BE2C (cell line): ENCODE measurements at regions not wholly inside any gene's neighbourhood (a gene's known extent, or its start where the extent isn't known, plus 50 kb on each side); places are given as distances from the start of the nearest gene placed in this dataset.

Source experiments
- DNase-seq: peaks from one replicate; pipeline ENCODE4 v3.0.0-alpha.2; 2020
- H3K27me3 ChIP-seq: fragments of 250-450 bp; sonication (Bioruptor Pico); 2 replicates; pipeline ENCODE4 v1.5.1; 2020; ENCODE audit warnings: mild to moderate bottlenecking
- H3K36me3 ChIP-seq: fragments of 250-450 bp; sonication (Bioruptor Pico); 2 replicates; pipeline ENCODE4 v1.5.1; 2020; ENCODE audit warnings: mild to moderate bottlenecking
- H3K4me1 ChIP-seq: fragments of 250-450 bp; sonication (Bioruptor Pico); 2 replicates; pipeline ENCODE4 v1.5.1; 2020
- H3K4me3 ChIP-seq: 2 replicates; pipeline ENCODE4 v1.5.1; 2011; ENCODE audit warnings: low read depth, low read length
- H3K9me3 ChIP-seq: fragments of 250-450 bp; sonication (Bioruptor Pico); 2 replicates; pipeline ENCODE4 v1.5.1; 2020
- TF ChIP-seq, protein P1 (sequence below): IDR thresholded peaks from 2 replicates; pipeline ENCODE4 v1.5.1; 2012; ENCODE audit warnings: mild to moderate bottlenecking, low read depth, low read length

DNA sequence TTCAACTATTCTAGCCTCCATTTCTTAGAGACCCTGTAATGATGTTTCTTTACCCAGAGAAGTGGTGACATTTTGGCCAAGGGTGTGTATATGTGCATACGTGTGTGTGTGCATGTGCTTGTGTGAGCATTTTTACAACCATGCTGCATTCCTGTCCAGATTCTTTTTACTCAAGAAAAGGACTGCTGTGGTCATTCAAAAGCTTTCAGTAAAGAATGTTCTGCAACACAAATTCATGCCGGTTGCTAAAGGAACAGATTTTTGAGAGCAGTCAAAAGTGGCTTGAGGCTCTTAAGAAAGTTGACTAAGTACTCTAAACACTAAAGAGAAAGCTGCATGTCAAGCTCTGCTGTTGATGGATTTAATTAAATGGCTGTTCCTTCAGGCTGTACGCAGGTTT lies 65.0 kb upstream of the FMR1 start:
- no peak overlapping the region for H3K4me3 ChIP-seq
- H3K9me3 ChIP-seq = no peaks in the 10 kb centered on the region
- TF ChIP-seq, protein P1, sequence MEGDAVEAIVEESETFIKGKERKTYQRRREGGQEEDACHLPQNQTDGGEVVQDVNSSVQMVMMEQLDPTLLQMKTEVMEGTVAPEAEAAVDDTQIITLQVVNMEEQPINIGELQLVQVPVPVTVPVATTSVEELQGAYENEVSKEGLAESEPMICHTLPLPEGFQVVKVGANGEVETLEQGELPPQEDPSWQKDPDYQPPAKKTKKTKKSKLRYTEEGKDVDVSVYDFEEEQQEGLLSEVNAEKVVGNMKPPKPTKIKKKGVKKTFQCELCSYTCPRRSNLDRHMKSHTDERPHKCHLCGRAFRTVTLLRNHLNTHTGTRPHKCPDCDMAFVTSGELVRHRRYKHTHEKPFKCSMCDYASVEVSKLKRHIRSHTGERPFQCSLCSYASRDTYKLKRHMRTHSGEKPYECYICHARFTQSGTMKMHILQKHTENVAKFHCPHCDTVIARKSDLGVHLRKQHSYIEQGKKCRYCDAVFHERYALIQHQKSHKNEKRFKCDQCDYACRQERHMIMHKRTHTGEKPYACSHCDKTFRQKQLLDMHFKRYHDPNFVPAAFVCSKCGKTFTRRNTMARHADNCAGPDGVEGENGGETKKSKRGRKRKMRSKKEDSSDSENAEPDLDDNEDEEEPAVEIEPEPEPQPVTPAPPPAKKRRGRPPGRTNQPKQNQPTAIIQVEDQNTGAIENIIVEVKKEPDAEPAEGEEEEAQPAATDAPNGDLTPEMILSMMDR = no peak
- DNase-seq = no peak
- no peaks in the 10 kb centered on the region for H3K4me1 ChIP-seq
- no peaks in the 10 kb centered on the region for H3K27me3 ChIP-seq
- no peaks in the 10 kb centered on the region for H3K36me3 ChIP-seq

DNA sequence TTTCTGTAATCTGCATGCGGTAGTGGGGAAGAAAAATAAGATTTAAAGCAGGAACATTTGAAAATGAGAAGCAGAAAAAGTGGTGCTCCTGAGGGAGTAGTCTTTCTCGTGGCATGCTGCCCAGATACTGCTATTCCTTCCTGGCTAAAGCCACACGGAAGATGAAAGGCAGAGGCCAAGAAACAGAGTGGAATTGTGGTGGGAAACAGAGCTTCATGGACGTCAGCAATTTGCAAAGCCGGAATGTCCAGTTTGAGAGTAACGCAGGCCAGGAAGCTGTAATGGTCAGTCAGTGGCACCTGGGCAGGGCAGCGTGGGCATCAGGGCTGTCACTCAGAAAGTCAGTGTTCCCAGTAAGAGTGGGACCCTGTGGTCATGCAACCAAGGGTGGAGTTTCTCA lies 63.7 kb upstream of the FMR1 start:
- no peak for DNase-seq
- Histone ChIP-seq H3K27me3 (no peaks in the 10 kb centered on the region), H3K36me3 (no peaks in the 10 kb centered on the region), H3K4me1 (no peaks in the 10 kb centered on the region), H3K9me3 (no peaks in the 10 kb centered on the region), H3K4me3 (no peak overlapping the region)
- TF ChIP-seq, protein P1 = no peak

DNA sequence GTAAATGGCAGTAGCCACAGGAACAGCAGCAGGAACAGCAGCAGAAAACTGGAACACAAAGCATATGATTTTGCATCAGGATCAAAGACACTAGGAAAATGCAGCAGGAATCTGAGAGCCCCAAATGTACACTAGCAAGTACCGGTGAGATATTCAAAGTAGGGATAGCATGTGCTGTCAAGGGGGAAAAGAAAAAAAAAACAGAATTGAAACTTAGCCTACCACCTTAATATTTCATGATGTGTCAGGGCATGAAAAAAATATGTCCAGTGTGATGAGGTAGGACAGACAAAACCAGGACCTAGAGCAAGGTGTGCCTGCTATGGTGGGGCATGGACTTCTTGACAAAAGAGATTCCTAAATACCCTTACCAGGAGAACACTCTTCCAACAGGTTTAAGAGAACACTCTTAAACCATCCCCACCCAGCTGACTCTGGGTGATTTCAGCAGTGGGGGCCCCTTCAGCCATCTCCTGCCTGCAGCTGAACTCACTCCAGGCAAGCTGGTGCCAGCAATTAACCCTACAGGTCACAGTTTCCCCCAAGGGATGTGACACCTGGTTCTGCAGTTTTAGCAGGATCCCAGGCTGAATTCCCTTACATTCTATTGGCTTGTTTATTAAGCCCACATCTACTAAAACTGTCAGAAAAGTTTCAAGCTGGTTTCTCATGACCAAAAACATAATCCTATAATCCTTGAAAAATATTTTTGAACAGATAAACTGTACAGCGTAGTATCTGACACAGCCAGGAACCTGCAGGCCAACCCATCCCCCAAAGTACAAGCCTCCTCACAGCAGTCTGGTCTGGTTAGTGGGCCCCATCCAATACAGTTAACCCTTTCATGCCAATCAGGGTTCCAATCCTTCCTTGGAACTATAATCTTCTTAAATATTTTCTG lies 62.9 kb upstream of the FMR1 start:
- Histone ChIP-seq H3K4me1 (no peaks in the 10 kb centered on the region), H3K27me3 (no peaks in the 10 kb centered on the region), H3K4me3 (no peak overlapping the region), H3K36me3 (no peaks in the 10 kb centered on the region), H3K9me3 (no peaks in the 10 kb centered on the region)
- TF ChIP-seq, protein P1 = no peak
- no peak for DNase-seq

DNA sequence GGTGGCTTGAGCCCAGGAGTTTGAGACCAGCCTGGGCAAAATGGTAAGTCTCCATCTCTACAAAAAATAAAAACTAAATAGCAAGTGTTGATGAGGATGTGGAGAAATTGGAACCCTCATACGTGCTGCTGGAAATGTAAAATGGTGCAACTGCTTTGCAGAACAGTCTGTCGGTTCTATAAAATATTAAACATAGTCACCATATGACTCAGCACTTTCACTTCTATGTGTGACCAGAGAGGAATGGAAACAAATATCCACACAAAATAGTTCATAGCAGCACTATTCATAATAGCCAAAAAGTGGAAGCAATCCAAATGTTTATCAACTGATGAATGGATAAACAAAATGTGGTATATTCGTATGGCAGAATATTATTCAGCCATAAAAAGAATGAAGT lies 60.8 kb upstream of the FMR1 start:
- Histone ChIP-seq H3K4me1 (no peaks in the 10 kb centered on the region), H3K27me3 (no peaks in the 10 kb centered on the region), H3K9me3 (no peaks in the 10 kb centered on the region), H3K36me3 (no peaks in the 10 kb centered on the region), H3K4me3 (no peak overlapping the region)
- TF ChIP-seq, protein P1 = no peak
- DNase-seq = no peak

DNA sequence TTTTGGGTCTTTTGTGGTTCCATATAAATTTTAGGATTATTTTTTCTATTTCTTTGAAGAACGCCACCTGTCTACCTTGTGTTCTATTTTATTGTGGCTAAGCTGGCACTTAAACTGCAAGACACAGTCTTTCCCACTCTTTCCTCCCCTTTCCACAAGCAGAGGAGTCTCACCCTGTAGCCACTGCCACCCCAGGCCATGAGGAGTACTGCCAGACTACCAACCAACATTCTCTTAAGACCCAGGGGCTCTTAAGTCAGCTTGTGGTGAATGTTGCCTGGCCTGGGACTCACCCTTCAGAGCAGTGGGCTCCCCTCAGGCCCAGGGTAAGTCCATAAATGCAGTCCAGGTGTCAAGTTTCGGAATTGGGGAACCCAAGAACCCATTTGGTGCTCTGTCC lies 58.0 kb upstream of the FMR1 start:
- DNase-seq = no peak

DNA sequence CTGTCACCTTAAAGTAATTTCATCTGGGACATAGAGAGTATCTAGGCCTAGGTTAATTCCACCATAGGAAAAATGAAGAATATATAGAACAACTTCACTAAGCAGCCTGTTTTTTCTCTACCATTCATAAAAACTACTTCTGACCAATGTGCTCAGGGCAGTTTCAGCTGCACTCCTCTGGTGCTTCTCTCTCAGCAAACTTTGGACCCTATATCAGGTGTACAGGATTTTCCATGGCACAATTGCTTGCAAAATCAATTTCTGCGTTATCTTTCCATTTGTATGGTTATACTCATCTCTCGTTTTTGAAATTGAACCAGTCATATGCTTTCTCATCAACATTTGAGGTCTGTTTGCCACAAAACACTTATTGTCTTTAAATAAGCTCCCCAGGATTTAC lies 52.1 kb upstream of the FMR1 start:
- Histone ChIP-seq H3K9me3 (no peaks in the 10 kb centered on the region), H3K36me3 (no peaks in the 10 kb centered on the region), H3K27me3 (no peaks in the 10 kb centered on the region), H3K4me3 (no peak overlapping the region), H3K4me1 (no peaks in the 10 kb centered on the region)
- DNase-seq = no peak
- TF ChIP-seq, protein P1 = no peak

More for the DNA sequence above, 58.0 kb upstream of the FMR1 start:
- TF ChIP-seq, protein P1 = no peak
- H3K9me3 ChIP-seq = no peaks in the 10 kb centered on the region
- H3K27me3 ChIP-seq = no peaks in the 10 kb centered on the region
- H3K4me3 ChIP-seq = no peak overlapping the region
- H3K4me1 ChIP-seq = no peaks in the 10 kb centered on the region
- no peaks in the 10 kb centered on the region for H3K36me3 ChIP-seq
